ENCODE measurements at regions not wholly inside any gene's neighbourhood (a gene's known extent, or its start where the extent isn't known, plus 50 kb on each side); places are given as distances from the start of the nearest gene placed in this dataset.

DNA sequence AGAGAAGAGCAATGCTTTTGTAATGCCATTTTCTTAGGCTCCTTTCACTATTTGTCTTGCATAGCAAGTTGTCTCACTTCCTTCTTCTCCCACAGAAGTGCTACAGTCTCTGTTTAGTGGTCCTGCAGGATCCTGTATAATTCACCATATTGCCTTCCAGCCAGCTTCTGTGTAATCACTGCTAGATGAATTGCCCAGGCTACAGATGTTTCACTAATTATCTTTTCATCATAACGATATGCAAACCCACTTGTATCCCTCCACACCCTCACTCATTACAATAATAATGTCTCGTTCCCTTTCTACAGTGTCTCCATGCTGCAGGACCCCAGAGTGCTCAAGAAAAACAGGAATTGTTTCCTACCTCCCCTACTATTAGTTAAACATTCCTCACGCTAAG lies 402.9 kb downstream of the TBL1XR1 start:
- ChIA-PET POLR2A (no interaction called here), CTCF (no interaction called here)
- TF ChIP-seq, protein P1, sequence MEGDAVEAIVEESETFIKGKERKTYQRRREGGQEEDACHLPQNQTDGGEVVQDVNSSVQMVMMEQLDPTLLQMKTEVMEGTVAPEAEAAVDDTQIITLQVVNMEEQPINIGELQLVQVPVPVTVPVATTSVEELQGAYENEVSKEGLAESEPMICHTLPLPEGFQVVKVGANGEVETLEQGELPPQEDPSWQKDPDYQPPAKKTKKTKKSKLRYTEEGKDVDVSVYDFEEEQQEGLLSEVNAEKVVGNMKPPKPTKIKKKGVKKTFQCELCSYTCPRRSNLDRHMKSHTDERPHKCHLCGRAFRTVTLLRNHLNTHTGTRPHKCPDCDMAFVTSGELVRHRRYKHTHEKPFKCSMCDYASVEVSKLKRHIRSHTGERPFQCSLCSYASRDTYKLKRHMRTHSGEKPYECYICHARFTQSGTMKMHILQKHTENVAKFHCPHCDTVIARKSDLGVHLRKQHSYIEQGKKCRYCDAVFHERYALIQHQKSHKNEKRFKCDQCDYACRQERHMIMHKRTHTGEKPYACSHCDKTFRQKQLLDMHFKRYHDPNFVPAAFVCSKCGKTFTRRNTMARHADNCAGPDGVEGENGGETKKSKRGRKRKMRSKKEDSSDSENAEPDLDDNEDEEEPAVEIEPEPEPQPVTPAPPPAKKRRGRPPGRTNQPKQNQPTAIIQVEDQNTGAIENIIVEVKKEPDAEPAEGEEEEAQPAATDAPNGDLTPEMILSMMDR (IDR thresholded peaks at IDR 0.05; ENCODE audit: insufficient read depth, low read depth, low read length), result no peak
- Histone ChIP-seq H3K4me3 (ENCODE audit: low read depth, low read length) (no peak overlapping the region), H3K36me3 (ENCODE audit: control insufficient read depth, insufficient read depth, low read length) (no peaks in the 10 kb centered on the region), H3K27me3 (ENCODE audit: control insufficient read depth, insufficient read depth, low read length) (no peaks in the 10 kb centered on the region)
- DNase-seq (ENCODE audit: low read depth), result no peak

DNA sequence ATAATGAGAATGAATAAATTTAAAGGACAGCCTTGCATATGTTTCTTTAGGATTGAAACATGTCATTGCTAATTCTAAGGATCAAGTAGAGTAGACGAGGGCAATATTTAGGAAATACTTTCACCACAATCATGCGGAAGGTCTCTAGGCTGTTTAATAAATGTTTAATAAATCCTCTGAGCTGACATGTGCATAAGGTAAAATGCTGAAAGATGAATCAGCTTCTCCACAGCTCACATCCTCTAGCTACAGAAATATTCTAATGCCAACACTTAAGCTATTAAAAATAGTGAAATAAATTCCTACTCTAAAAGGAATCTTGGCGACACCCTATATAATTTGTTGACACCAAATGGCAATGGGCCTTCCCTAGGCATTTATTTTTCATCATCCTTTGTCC lies 407.3 kb downstream of the TBL1XR1 start:
- POLR2A ChIA-PET, result no interaction called here
- no peak overlapping the region for H3K4me3 ChIP-seq (ENCODE audit: low read depth, low read length)
- H3K27me3 ChIP-seq (ENCODE audit: control insufficient read depth, insufficient read depth, low read length), result no peaks in the 10 kb centered on the region
- H3K36me3 ChIP-seq (ENCODE audit: control insufficient read depth, insufficient read depth, low read length), result no peaks in the 10 kb centered on the region
- TF ChIP-seq, protein P1 (IDR thresholded peaks at IDR 0.05; ENCODE audit: insufficient read depth, low read depth, low read length), result no peak
- CTCF ChIA-PET, result no interaction called here
- no peak for DNase-seq (ENCODE audit: low read depth)

DNA sequence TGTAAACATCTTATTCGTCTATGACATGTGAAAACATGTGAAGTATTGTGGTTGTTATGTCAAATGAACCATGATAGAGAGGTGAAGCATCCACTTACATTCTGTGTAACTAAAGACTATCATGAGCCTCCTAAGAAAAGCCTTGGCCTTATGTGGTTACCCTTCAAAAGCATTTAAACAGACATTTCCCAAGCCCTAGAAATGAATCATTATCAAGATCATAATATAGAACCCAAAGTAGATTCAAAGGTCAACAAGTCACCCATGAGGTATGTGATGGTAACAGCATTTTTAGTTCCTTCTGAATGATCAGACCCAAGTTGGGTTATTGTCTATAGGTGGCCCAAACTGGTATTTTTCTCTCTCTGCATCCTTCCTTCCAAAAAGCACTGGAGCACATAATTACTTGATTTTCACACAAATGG lies 408.0 kb downstream of the TBL1XR1 start:
- no peak for DNase-seq (ENCODE audit: low read depth)
- H3K36me3 ChIP-seq (ENCODE audit: control insufficient read depth, insufficient read depth, low read length), result no peaks in the 10 kb centered on the region
- H3K27me3 ChIP-seq (ENCODE audit: control insufficient read depth, insufficient read depth, low read length), result no peaks in the 10 kb centered on the region
- ChIA-PET POLR2A (no interaction called here), CTCF (no interaction called here)
- TF ChIP-seq, protein P1 (IDR thresholded peaks at IDR 0.05; ENCODE audit: insufficient read depth, low read depth, low read length), result no peak
- no peak overlapping the region for H3K4me3 ChIP-seq (ENCODE audit: low read depth, low read length)

DNA sequence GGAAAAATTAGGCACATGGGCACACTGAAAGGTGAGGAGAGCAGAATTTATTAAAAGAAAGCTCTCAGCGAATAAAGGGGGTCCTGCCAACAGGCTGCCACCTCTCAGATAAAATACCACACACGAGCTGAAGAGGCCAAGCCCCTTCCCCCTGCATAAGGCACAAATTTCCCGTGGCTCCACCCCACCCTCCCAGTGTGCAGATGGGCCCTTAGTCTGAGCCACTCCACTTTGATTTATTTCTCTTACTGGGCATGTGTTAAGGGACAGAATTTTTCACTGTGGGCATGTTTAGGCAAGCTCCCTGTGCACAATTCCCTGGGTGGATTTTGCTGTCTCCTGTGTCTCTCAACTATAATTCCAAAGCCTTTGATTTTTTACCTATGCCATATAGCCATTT lies 409.8 kb downstream of the TBL1XR1 start:
- CTCF ChIA-PET, result no interaction called here
- Histone ChIP-seq H3K27me3 (ENCODE audit: control insufficient read depth, insufficient read depth, low read length) (no peaks in the 10 kb centered on the region), H3K36me3 (ENCODE audit: control insufficient read depth, insufficient read depth, low read length) (no peaks in the 10 kb centered on the region), H3K4me3 (ENCODE audit: low read depth, low read length) (no peak overlapping the region)
- no peak for DNase-seq (ENCODE audit: low read depth)
- TF ChIP-seq, protein P1 (IDR thresholded peaks at IDR 0.05; ENCODE audit: insufficient read depth, low read depth, low read length), result no peak
- POLR2A ChIA-PET, result no interaction called here

DNA sequence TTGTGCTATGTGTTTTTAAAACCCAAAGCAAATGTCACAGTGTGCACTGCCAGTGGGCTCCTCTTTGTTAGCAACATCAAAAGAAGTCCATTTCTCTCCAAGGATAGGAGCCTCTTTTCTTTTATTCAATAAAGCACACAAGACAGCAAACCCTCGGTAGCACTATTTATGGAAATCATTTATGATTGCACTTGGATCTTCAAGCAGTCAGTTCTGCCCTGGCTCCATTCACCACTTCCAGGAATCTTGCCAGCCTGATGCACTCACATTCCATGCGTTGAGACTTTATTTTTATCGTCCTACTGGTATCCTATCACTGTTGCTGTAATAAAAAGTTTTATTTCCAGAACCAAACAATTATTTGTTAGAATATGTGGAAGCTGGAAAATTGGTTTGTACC lies 412.1 kb downstream of the TBL1XR1 start:
- Histone ChIP-seq H3K36me3 (ENCODE audit: control insufficient read depth, insufficient read depth, low read length) (no peaks in the 10 kb centered on the region), H3K4me3 (ENCODE audit: low read depth, low read length) (no peak overlapping the region), H3K27me3 (ENCODE audit: control insufficient read depth, insufficient read depth, low read length) (no peaks in the 10 kb centered on the region)
- CTCF ChIA-PET, result no interaction called here
- DNase-seq (ENCODE audit: low read depth), result no peak
- POLR2A ChIA-PET, result no interaction called here
- TF ChIP-seq, protein P1 (IDR thresholded peaks at IDR 0.05; ENCODE audit: insufficient read depth, low read depth, low read length), result no peak
